GM12878 (cell line): ENCODE measurements at regions not wholly inside any gene's neighbourhood (a gene's known extent, or its start where the extent isn't known, plus 50 kb on each side); places are given as distances from the start of the nearest gene placed in this dataset.
A peak's percentile ranks its signal among the peaks of the same experiment; 100 is the strongest.

Experiments used
- ATAC-seq: fragments of 200-7000 bp; cut with Tn5 transposase; 3 replicates; pipeline ENCODE4 v1.9.1; 2020; ENCODE audit warnings: mild to moderate bottlenecking, moderate library complexity
- BruUV-seq: library from RNA; stranded (reverse); fragments of 400-500 nt; replicated peaks from 2 replicates; lab custom pipeline; 2021; lab: Mats Ljungman, UMichigan
- CTCF ChIA-PET: fragments of 300-600 bp; sonication (Branson Sonifier 250); formaldehyde crosslinking; extraction: SDS; loops from one replicate; lab custom pipeline; 2021; ENCODE audit warnings: inconsistent platforms; lab: Yijun Ruan, JAX
- POLR2A ChIA-PET: fragments of 350-600 bp; formaldehyde crosslinking; extraction: SDS; loops from one replicate; lab custom pipeline; 2021; ENCODE audit warnings: inconsistent platforms; lab: Charles Lee
- RAD21 ChIA-PET: fragments of 300-600 bp; sonication (Branson Sonifier 250); formaldehyde crosslinking; loops from one replicate; lab custom pipeline; 2023; ENCODE audit warnings: antibody characterized with exemption; ENCODE audit not compliant: unreplicated experiment; lab: Charles Lee
- SMC1A ChIA-PET: fragments of 300-600 bp; sonication (Branson Sonifier 250); formaldehyde crosslinking; loops from one replicate; lab custom pipeline; 2023; ENCODE audit not compliant: unreplicated experiment, uncharacterized antibody; lab: Charles Lee
- DNase-seq: peaks from one replicate; pipeline ENCODE4 v3.0.0-alpha.2; 2011; ENCODE audit warnings: low read depth, low spot score
- FAIRE-seq: peaks from 3 replicates; lab custom pipeline; 2011; peaks lifted over from hg19 to GRCh38; lab: Jason Lieb, UNC
- H2AFZ ChIP-seq: 2 replicates; pipeline ENCODE4 v1.6.0; 2011; ENCODE audit warnings: low read depth, low read length, control low read depth; ENCODE audit not compliant: control insufficient read depth
- H3K27ac ChIP-seq: 2 replicates; pipeline ENCODE4 v1.5.1; 2011; ENCODE audit warnings: control low read depth; ENCODE audit not compliant: control insufficient read depth, insufficient read depth
- H3K27me3 ChIP-seq, 2 experiments: replicated peaks in 1 of 2; 2 replicates each; pipeline versions ENCODE4 v1.6.0 to v1.6.1; 2011; ENCODE audit warnings: low read length in 1 of 2; ENCODE audit not compliant: control insufficient read depth in 2 of 2, insufficient read depth in 2 of 2
- H3K36me3 ChIP-seq, 2 experiments: 2 replicates each; pipeline ENCODE4 v1.5.1; 2011; ENCODE audit warnings: low read length in 1 of 2; ENCODE audit not compliant: control insufficient read depth in 2 of 2, insufficient read depth in 2 of 2
- H3K4me1 ChIP-seq: 2 replicates; pipeline ENCODE4 v1.6.1; 2011; ENCODE audit warnings: mild to moderate bottlenecking, low read length, moderate library complexity, mixed read lengths; ENCODE audit not compliant: control insufficient read depth, insufficient read depth
- H3K4me2 ChIP-seq: 2 replicates; pipeline ENCODE4 v1.6.0; 2011; ENCODE audit warnings: control low read depth; ENCODE audit not compliant: control insufficient read depth, insufficient read depth
- H3K4me3 ChIP-seq: fragments of 200-600 bp; sonication (generic); 2 replicates; pipeline ENCODE4 v1.5.1; 2016
- H3K79me2 ChIP-seq: 2 replicates; pipeline ENCODE4 v1.6.0; 2011; ENCODE audit warnings: low read length; ENCODE audit not compliant: control insufficient read depth, insufficient read depth
- H3K9ac ChIP-seq: 2 replicates; pipeline ENCODE4 v1.8.0; 2011; ENCODE audit warnings: low read length, control low read depth, mixed read lengths; ENCODE audit not compliant: control insufficient read depth, insufficient read depth
- H3K9me3 ChIP-seq: replicated peaks from 3 replicates; pipeline ENCODE4 v1.5.1; 2011; ENCODE audit warnings: mild to moderate bottlenecking, low read length; ENCODE audit not compliant: control insufficient read depth, insufficient read depth
- H4K20me1 ChIP-seq: 2 replicates; pipeline ENCODE4 v1.6.0; 2011; ENCODE audit not compliant: control insufficient read depth, insufficient read depth
- SMC3 ChIP-seq: IDR thresholded peaks from 2 replicates; pipeline ENCODE4 v1.6.1; 2011; ENCODE audit warnings: low read length, improper control_type of control experiment, borderline replicate concordance
- TCF7 ChIP-seq: IDR thresholded peaks from 2 replicates; pipeline ENCODE4 v1.6.1; 2014; ENCODE audit warnings: antibody characterized with exemption, borderline replicate concordance
- WGBS: methylation state at CpG from one replicate; pipeline ENCODE4 v1.1.6; 2016; ENCODE audit warnings: low lambda C conversion rate; ENCODE audit not compliant: insufficient replicate concordance, insufficient coverage; ENCODE audit errors: missing lambda C conversion rate; 5-methylcytosine and 5-hydroxymethylcytosine counted together
- in situ Hi-C: fragments of 300-500 bp; cut with MboI; formaldehyde crosslinking; loops from 9 replicates; pipeline ENCODE4 v1.14.3; 2018; ENCODE audit warnings: mixed read lengths
- intact Hi-C: fragments of 100-400 bp; cut with micrococcal nuclease; formaldehyde crosslinking; loops from one replicate; pipeline ENCODE4 v1.14.2; 2022; ENCODE audit not compliant: unreplicated experiment
- TF ChIP-seq, protein P1 (sequence below): IDR thresholded peaks from 2 replicates; pipeline ENCODE4 v1.6.1; 2011; ENCODE audit warnings: borderline replicate concordance, low read depth, mild to moderate bottlenecking, moderate library complexity, low read length; ENCODE audit not compliant: insufficient read depth, poor library complexity, severe bottlenecking
- TF ChIP-seq, protein P2 (sequence below): fragments of 450-650 bp; conservative IDR thresholded peaks from 2 replicates; pipeline ENCODE4 v1.6.1; 2017; ENCODE audit warnings: mild to moderate bottlenecking, moderate library complexity

- H3K4me1 ChIP-seq = no peaks in the 10 kb centered on the region
- H3K9me3 ChIP-seq = no peaks in the 10 kb centered on the region; the same call in 2 of the 3 replicates
- ChIA-PET POLR2A (no interaction called here), CTCF (no interaction called here), RAD21 (no interaction called here), SMC1A (interaction anchor here (0.9 kb wide), 1 partner anchor 20 kb away, joined by 3 read pairs; no protein-coding TSS in a partner anchor)
- no peak for FAIRE-seq
- H3K27ac ChIP-seq = no peak overlapping the region
- H4K20me1 ChIP-seq = no peaks in the 10 kb centered on the region
- H3K27me3 ChIP-seq = no peaks in the 10 kb centered on the region; a peak in 1 of 4 replicates
- no peak overlapping the region for H3K4me2 ChIP-seq
- in situ Hi-C loops (no loop called here), intact Hi-C loops (no loop called here)
- H3K36me3 ChIP-seq = no peaks in the 10 kb centered on the region
- no TSS peak for BruUV-seq
- no peak overlapping the region for H2AFZ ChIP-seq
- H3K9ac ChIP-seq = no peak overlapping the region
- TF ChIP-seq TCF7 = no peak
- TF ChIP-seq, protein P1, sequence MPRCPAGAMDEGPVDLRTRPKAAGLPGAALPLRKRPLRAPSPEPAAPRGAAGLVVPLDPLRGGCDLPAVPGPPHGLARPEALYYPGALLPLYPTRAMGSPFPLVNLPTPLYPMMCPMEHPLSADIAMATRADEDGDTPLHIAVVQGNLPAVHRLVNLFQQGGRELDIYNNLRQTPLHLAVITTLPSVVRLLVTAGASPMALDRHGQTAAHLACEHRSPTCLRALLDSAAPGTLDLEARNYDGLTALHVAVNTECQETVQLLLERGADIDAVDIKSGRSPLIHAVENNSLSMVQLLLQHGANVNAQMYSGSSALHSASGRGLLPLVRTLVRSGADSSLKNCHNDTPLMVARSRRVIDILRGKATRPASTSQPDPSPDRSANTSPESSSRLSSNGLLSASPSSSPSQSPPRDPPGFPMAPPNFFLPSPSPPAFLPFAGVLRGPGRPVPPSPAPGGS = peak; percentile 58
- no peak for TF ChIP-seq SMC3
- TF ChIP-seq, protein P2, sequence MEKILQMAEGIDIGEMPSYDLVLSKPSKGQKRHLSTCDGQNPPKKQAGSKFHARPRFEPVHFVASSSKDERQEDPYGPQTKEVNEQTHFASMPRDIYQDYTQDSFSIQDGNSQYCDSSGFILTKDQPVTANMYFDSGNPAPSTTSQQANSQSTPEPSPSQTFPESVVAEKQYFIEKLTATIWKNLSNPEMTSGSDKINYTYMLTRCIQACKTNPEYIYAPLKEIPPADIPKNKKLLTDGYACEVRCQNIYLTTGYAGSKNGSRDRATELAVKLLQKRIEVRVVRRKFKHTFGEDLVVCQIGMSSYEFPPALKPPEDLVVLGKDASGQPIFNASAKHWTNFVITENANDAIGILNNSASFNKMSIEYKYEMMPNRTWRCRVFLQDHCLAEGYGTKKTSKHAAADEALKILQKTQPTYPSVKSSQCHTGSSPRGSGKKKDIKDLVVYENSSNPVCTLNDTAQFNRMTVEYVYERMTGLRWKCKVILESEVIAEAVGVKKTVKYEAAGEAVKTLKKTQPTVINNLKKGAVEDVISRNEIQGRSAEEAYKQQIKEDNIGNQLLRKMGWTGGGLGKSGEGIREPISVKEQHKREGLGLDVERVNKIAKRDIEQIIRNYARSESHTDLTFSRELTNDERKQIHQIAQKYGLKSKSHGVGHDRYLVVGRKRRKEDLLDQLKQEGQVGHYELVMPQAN = no peak
- TF ChIP-seq, all 136 proteins: peak for 1
- WGBS = 43% methylated on average over 14 of the region's 14 CpGs
- ATAC-seq (no peak), DNase-seq (no peak)
- no peak overlapping the region for H3K4me3 ChIP-seq
- H3K79me2 ChIP-seq = no peaks in the 10 kb centered on the region
Observed at GRCh38 chr21:41630249-41630648, 122.3 kb upstream of the TMPRSS2 start.
